ENCODE measurements at regions not wholly inside any gene's neighbourhood (a gene's known extent, or its start where the extent isn't known, plus 50 kb on each side); places are given as distances from the start of the nearest gene placed in this dataset.

- TF ChIP-seq CTCF (IDR thresholded peaks at IDR 0.05) (no peak), POLR2A (IDR thresholded peaks at IDR 0.05) (no peak), POLR2AphosphoS5 (IDR thresholded peaks at IDR 0.05) (no peak), EP300 (IDR thresholded peaks at IDR 0.05) (no peak)
Measured at GRCh38 chr17:77496831-77497577, 356.2 kb downstream of the SEC14L1 start.

All from upper lobe of left lung (tissue), 4 donors.